RPMI7951 (cell line): ENCODE measurements at regions not wholly inside any gene's neighbourhood (a gene's known extent, or its start where the extent isn't known, plus 50 kb on each side); places are given as distances from the start of the nearest gene placed in this dataset.
"Not testable (repeated sequence)": the region's sequence is repeated elsewhere in the genome, so short reads cannot be mapped to it uniquely, and the experiment has no call there.

ENCODE experiments used
- DNase-seq: peaks from one replicate; pipeline ENCODE4 v3.0.0-alpha.2; 2012; ENCODE audit warnings: low read depth

DNA sequence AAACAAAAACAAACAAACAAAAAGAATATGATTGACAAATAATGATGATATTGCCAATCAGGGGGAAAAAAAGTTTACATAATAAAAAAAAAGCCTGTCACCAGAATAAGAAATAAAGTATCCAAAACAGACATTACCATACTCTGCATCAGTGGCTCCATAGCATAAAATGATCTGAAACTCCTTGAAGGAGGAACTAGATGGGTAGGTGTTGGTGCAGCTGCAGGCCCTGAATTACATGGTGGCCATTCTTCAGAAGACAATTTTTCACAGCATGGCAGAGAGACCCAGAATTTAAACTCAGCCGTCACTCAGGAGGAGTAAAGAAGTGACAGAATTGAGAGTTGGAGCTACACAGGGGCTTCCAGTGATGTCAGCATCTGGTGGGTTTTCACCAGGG, 60.2 kb downstream of the GLUL start:
- no peak for DNase-seq

DNA sequence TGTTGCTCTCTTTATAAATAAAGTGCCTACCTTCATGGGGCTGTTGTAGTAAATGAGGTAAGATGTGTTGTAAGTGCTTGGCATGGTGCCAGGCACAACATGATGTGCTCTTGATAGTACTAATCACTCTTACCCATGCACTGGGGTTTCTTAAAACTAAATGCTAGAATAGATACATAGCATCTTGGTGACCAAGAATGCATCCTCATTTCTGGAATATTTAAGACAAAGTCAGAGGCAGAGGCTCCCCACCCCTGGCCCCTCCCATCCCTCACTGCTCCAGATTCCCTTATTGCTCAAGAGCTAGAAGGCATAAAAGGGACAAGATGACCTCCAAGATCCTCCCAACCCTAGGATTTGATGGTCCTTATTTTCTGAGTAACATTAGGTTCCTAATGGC, 61.3 kb downstream of the GLUL start:
- DNase-seq: no peak

DNA sequence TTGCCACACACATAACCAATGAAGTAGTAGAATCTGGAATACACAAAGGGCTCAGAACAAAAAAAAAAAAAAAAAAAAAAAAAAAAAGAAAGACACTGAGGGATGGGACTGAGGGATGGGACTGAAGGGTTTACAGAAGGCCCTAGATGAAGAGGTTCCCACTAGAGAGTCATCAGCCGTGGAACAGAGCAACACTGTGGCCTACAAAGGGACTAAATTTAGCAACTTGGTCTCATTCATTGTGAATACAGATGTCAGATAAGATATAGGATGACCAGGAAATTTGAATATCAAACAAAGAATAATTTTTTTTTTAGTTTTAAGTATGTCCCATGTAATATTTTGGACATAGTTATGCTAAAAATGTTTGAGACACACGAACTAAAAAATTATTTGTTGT, 62.1 kb downstream of the GLUL start:
- no peak for DNase-seq

DNA sequence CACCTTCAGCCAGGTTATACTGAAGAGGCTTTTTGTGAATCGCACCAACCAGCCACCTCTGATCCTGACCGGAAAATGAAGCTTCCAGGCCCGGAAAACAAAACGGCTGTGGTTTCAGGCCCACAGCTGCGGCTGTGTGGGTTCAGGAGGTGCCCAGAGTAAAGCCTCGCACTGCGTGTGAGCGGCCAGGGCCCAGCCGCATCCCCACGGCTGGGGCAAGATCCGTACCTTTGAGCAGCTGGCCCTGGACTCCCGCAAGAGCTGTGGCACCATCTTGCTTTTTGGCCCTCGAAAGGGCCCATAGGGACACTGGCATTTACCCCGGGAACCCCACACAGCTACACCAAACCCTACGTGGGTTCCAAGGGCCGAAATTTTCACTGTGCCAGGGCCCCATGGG, 63.0 kb downstream of the GLUL start:
- no peak for DNase-seq

DNA sequence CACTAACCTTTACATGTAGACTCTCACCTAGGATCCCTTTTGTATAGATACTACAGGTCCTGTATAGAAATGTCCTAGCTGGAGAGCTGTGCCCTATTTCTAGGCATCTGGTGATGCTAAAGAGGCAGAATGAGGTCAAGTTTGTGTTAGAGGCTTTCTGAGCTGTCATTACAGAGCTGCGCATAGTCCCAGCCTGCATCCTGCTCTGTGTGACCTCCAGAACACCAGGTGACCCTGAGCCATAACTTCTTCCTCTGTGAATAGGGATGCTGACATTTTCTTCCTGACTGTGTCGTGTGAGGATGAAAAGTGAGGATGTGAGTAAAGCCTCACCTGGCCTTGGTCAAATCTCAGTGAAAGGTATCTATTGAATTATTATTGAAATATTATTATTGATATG, 66.3 kb downstream of the GLUL start:
- DNase-seq: no peak

DNA sequence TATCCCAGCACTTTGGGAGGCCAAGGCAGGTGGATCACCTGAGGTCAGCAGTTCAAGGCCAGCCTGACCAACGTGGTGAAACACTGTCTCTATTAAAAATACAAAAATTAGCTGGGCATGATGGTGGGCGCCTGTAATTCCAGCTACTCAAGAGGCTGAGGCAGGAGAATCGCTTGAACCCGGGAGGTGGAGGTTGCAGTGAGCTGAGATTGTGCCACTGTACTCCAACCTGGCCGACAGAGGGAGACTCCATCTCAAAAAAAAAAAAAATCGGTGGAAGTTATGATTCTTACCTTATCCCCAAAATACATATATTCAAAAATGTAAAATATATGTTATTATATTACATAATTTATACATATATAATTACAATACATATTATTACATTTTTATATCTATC, 70.1 kb downstream of the GLUL start:
- DNase-seq: not testable (repeated sequence)

DNA sequence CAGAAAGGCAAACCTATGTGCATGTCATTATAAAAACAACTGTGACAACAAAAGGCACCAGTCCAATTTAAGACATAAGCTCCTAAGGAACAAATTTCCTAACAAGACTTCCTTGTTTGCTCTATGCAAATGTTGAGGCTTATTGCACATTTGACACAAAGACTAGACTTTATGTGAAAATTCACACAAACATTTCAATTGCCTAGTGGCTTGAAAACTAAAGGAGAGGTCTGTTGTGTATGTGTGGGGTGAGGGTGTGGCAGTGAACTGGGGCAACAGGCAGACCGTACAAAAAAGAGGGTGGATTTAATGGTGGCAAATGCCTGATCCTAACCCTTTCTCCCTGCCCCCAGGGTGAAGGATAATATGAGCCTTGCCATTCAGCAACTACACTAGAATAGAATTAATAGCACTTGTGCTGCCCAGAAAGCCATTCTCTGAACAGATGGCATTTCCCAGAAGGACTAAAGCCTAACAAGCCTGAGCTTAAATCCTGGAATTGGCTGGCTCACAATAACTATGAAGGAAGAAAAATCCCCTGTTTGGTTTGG, 73.9 kb downstream of the GLUL start:
- DNase-seq: no peak

DNA sequence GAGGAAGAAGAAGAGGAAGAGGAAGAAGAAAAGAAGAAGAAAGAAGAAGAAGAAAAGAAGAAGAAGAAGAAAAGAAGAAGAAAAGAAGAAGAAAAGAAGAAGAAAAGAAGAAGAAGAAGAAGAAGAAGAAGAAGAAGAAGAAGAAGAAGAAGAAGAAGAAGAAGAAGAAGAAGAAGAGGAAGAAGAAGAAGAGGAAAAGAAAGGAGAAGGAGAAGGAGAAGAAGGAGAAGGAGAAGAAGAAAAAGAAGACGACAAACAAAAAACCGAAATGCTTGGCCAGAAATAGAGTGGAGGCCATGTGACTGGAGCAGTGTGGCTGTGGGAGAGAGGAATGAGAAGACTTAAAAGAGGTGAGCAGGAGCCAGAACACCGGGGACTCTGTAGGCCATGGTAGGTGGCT, 75.1 kb downstream of the GLUL start:
- not testable (repeated sequence) for DNase-seq

DNA sequence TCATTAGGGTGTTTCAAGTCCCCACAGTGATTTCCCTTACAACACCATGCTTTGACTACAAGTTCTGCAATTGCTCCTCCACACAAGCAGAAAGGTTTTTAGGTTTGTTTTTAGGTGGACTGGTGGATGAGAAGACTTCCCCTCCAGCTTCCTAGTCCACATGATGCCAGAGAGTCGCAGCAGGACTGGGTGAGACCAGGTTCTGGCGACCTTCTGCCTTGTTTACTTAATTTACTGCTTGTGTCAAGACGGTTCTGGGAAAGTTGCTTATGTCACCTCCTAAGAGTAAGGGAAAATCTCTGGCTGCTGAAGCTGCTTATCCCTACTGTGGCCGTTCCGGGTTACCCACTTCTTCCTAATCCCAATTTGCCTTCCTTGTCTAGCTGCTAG, 76.4 kb downstream of the GLUL start:
- DNase-seq: no peak

DNA sequence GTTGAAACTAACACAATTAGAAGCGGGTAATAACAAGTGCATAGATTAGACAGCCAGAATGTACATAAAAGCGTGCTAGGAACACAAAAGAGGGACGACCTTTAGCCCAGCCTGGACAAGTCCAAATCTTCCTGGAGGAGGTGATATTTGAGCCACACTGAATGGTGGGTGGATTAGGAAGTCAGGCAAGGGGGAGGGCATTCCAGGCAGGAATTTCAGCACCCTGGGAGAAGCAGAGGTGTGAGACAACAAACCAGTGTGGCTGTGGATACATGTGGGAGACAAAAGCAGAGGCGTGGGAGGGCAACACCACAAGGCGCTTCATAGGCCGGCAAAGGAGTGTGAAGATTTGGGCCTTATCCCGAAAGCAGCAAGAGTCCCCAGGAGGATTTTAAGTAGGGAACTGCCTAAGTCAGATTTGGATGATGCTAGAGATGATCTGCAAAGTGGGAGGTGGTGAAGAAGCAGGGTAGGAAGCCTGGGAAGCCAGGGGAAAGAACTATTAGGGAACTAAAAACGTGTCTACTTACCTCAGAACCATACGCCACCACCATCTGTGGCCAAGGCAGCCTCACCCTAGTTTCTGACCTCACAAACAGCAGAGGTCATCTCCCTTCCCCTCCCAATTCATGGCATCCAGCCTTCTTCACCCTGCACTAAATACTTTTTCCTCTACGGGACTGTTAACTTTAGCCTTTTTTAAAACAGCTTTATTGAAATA, 81.8 kb downstream of the GLUL start:
- no peak for DNase-seq

DNA sequence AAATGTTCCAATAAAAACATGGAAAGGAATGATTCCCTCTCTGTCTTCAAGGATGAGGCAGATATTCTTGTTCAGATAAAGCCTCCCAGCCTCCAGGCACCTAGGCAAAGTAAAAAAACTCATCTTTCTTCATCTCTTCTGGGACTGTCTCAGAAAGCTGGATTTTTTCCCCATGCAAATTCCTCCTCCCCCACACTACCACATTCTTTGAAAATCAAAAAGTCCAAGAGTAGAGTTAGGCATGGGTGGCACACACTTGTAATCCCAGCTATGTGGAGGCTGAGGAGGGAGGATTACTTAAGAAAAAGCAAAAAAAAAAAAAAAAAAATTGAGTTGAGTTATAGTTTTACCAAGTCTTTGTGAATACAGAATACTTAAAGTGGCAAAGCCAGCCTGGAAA, 82.8 kb downstream of the GLUL start:
- no peak for DNase-seq

DNA sequence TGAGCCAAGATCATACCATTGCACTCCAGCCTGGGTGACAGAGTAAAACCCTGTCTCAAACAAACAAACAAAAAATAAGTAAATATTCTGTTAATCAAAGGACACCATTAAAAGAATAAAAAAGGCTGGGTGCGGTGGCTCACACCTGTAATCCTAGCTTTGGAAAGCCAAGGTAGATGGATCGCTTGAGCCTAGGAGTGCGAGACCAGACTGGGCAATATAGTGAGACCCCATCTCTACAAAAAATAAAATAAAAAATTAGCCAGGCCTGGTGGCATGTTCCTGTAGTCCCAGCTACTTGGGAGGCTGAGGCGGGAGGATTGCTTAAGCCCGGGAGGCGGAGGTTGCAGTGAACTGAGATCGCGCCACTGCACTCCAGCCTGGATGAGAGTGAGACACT, 84.1 kb downstream of the GLUL start:
- DNase-seq: not testable (repeated sequence)

DNA sequence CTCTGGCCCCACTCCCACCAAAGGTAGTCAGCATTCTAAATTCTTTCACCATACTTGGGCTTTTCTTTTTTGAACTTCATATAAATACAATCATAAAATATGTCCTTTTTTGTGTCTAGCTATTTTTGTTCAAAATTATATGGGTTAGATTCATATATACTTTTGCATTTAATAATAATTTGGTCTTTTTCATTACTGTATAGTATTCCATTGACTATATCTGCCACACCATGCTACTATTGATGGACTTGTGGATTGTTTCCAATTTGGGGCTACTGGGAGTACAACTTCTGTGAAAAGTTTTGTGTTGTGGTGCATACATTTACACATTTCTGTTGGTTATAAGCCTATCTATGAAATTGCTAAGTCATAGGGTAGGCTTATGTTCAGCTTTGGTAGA, 85.7 kb downstream of the GLUL start:
- no peak for DNase-seq

DNA sequence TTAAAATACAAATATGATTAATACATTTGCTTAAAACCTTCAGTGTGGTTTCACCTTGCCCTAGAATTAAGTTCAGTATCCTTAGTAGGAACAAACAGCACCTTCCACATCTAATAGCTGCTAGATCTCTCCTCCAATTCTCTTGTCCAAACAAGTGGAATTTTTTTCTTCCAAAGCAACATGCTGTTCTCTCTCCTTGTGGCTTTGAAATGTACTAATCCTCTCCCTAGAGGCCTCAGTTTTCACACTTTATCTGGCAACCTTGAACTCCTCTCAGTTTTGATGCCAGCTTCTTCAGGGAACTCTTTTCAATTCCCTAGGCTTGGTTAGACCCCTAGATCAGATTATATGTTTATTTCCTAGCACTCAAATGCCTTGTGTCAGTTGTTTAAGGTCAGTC, 87.0 kb downstream of the GLUL start:
- no peak for DNase-seq

DNA sequence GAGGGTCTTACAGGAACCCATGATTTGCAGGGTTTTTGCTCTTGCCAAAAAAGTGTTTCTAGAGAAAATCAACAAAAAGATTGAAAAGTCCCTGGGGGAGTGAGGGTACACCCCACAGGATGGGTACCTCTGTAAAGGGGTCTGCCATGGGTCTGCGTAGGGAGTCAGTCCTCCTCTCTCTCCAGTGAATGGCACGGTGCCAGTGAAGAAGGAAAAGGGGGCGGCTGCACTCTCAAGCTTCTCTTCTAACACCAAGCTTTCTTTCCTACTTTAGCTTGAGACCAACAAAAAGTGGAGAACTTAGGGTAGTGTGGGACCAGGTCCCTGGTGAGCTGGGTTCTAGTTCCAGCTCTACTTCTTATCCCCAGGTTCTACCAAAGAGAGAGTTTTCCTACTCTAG, 87.4 kb downstream of the GLUL start:
- no peak for DNase-seq

DNA sequence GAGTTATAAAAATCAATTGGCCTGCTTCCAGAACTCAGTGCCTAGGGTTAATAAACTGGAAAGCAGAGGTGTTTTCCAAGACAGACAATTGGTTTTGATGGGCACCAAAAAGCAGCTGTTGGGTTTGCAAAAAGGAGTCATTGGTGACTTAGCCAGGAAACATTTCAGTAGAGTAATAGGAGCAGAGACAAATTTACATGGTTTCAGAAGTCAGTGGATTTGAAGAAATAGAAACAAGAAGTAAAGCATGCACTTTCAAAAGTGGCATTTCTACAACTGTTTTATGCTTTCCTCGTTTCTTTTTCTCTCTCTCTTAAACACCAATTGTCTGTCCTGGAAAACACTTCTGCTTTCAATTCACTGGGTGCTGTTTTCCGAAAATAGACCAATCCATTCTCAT, 87.8 kb downstream of the GLUL start:
- no peak for DNase-seq

DNA sequence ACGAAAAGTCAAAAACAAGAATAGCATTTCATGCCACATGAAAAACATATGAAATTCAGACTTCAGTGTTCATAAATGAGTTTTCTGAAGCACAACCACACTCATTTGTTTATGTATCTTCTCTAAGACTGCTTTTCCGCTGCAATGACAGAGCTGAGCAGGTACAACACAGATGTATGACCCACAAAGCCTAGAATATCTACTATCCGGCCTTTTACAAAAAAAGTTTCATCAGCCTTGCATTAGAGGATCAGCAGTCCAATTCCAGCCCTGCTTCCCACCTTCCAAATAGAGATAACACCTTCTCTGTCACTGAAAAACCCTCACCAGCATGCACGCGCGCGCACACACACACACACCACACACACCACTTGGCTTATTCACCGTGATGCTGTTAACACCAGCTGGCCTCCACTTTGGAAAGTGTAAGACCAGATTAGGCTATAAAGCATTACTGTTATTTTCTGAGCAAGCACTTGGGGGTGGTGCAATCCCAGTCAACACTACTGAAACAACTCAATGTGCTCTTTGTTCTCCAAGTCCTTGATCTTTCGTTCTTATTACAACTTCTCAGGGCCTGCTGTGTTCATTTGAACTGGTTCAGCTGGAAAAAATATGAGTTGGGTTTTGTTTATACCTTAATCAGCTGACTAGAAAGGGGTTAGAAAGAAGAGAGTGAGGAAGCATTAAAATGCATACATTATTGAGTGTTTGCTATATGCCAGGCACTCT, 90.0 kb downstream of the GLUL start:
- DNase-seq: peak; percentile 57

DNA sequence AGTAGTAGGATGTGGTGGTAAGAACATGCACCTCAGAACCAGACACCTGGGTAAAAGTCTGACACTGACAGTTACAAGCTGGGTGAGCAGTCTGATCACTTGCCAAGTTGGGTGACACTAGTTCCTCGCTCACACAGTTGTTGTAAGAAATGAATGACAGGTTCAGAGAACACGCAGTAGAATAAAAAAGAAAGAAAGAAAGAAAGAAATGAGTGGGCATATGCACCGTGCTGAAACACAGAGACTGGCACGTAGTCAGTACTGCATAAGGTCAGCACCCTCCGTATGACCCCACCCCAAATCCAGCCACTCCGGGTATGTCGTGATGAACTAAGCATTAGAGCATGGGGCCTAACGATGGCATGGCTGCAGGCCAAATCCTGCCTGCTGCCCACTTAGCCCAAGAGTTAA, 90.6 kb downstream of the GLUL start:
- no peak for DNase-seq

DNA sequence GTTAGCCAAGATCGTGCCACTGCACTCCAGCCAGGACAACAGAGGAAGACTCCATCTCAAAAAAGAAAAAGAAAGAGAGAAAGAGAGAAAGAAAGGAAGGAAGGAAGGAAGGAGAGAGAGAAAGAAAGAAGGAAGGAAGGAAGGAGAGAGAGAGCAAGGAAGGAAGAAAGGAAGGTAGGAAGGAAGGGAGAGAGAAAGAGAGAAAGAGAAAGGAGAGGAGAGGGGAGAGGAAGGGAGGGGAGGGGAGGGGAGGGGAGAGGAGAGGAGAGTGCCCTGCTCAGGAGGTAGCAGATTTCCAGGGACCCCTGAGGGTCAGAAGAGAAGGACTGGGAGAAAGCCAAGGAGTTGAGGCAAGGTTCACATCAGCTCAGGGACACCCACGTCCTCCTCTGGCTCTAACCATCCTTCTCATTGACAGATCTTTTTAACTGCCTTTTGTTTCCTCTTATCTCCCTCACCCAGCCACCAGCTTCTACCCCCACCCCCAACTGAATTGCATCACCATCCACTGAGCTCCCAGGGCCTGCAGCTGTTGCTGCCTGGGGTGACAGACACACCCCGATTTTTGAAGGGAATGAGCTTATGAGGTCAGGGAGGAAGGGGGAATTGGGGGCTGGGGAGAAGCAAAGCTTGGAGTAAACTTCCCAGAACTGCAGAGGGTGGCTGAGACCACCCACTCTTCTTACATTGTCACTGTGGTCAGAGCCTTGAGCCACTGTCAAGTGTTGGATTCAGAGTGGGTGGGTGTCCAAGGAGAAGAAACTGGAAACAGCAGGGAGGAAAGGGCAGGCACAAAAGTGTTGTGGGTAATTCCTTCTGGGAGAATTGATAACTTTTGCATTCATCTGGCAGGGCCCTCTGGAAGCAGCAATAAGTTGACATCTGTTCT, 91.6 kb downstream of the GLUL start:
- DNase-seq: peak; percentile 51

DNA sequence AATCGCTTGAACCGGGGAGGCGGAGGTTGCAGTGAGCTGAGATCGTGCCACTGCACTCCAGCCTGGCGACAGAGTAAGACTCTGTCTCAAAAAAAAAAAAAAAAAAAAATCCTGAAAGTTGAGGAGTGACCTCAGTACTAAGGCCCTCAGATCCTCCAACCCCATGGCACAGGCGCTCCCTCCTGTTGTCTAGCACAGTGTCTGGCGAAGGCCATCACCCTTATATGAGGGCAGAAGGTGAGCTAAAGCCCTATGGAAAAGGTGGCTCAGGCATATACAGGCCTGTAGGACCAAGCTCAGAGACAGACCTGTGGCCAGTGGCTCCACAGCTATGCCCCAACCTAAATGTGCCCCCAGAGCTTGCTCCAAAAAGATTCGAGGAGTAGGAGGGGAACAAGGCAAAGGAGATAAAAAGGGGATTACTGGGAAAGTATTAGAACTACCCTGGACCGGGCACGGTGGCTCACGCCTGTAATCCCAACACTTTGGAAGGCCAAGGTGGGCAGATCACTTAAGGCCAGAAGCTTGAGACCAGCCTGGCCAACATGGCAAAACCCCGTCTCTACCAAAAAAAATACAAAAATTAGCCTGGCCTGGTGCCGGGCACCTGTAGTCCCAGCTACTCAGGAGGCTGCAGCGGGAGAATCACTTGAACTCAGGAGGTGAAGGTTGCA, 92.4 kb downstream of the GLUL start:
- not testable (repeated sequence) for DNase-seq

DNA sequence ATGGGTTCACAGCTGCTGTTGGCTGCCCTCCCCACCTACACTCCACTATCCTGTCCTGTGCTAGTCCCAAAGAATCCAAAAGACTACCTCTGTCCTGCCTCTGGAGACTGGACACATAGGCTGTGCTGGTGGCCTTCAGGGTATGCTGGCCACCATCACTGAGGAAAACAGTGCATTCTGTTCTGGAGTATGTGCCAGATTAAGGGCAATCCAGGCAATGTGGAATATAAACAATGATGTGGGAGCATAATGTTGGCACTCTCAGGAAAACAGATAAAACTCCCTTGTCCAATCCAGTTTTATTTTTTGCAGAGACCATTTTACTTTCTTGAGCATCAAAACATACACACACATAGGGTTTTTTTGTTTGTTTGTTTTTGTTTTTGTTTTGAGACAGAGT, 94.3 kb downstream of the GLUL start:
- DNase-seq: no peak

DNA sequence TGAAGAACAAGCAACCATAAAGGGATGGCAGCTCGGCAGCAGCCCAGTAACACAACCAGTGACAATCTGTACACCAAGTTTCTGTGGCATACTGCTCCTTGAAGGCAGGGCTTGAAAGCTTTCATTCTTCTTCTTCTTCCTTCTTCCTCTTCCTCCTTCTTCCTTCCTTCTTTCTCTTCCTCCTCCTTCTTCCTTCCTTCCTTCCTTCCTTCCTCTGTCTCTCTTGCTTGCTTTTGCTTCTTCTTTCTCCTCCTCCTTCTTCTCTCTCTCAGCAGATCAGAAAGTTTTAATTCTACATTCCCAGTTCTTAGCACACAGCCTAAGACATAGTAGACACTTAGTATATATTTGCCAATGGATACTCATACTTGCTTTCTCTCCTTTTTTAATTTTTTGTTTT, 95.9 kb downstream of the GLUL start:
- DNase-seq: no peak
